ENCODE measurements at regions not wholly inside any gene's neighbourhood (a gene's known extent, or its start where the extent isn't known, plus 50 kb on each side); places are given as distances from the start of the nearest gene placed in this dataset.

GRCh38 chr20:58019027-58019849 lies 209.2 kb downstream of the ANKRD60 start:
- peak; percentile 92 for DNase-seq (ENCODE audit: low spot score)

GRCh38 chr20:58018590-58018989 lies 209.9 kb downstream of the ANKRD60 start:
- DNase-seq (ENCODE audit: low spot score): no peak

- DNase-seq (ENCODE audit: low spot score): no peak
Observed at GRCh38 chr20:58017970-58018530, 210.4 kb downstream of the ANKRD60 start.

- DNase-seq (ENCODE audit: low spot score): peak; percentile 93
Observed at GRCh38 chr20:58017231-58017969, 211.1 kb downstream of the ANKRD60 start.

GRCh38 chr20:58016779-58017178 lies 211.7 kb downstream of the ANKRD60 start:
- DNase-seq (ENCODE audit: low spot score): no peak

- DNase-seq (ENCODE audit: low spot score): peak; percentile 80
Observed at GRCh38 chr20:58014628-58015315, 213.7 kb downstream of the ANKRD60 start.

GRCh38 chr20:58012731-58013510 lies 215.5 kb downstream of the ANKRD60 start:
- no peak for DNase-seq (ENCODE audit: low spot score)

- no peak for DNase-seq (ENCODE audit: low spot score)
Observed at GRCh38 chr20:58011947-58012610, 216.4 kb downstream of the ANKRD60 start.

- DNase-seq (ENCODE audit: low spot score): no peak
Observed at GRCh38 chr20:58011106-58011946, 217.1 kb downstream of the ANKRD60 start.

GRCh38 chr20:58010666-58011065 lies 217.8 kb downstream of the ANKRD60 start:
- no peak for DNase-seq (ENCODE audit: low spot score)

GRCh38 chr20:58010186-58010585 lies 218.3 kb downstream of the ANKRD60 start:
- DNase-seq (ENCODE audit: low spot score): no peak

GRCh38 chr20:58008866-58009265 lies 219.6 kb downstream of the ANKRD60 start:
- DNase-seq (ENCODE audit: low spot score): no peak

GRCh38 chr20:58008413-58008812 lies 220.0 kb downstream of the ANKRD60 start:
- no peak for DNase-seq (ENCODE audit: low spot score)

GRCh38 chr20:58007947-58008346 lies 220.5 kb downstream of the ANKRD60 start:
- no peak for DNase-seq (ENCODE audit: low spot score)

GRCh38 chr20:58006346-58007316 lies 221.8 kb downstream of the ANKRD60 start:
- DNase-seq (ENCODE audit: low spot score): no peak

- DNase-seq (ENCODE audit: low spot score): no peak
Observed at GRCh38 chr20:58005581-58006345, 222.7 kb downstream of the ANKRD60 start.

- no peak for DNase-seq (ENCODE audit: low spot score)
Observed at GRCh38 chr20:58004900-58005299, 223.6 kb downstream of the ANKRD60 start.

- DNase-seq (ENCODE audit: low spot score): no peak
Observed at GRCh38 chr20:58004146-58004545, 224.3 kb downstream of the ANKRD60 start.
